IPS-15b (cell line): ENCODE measurements at regions not wholly inside any gene's neighbourhood (a gene's known extent, or its start where the extent isn't known, plus 50 kb on each side); places are given as distances from the start of the nearest gene placed in this dataset.
A peak's percentile ranks its signal among the peaks of the same experiment; 100 is the strongest.
"Not testable (repeated sequence)": the region's sequence is repeated elsewhere in the genome, so short reads cannot be mapped to it uniquely, and the experiment has no call there.

Experiments
- H3K27me3 ChIP-seq: one replicate; pipeline ENCODE4 v1.6.1; 2013; ENCODE audit warnings: low read length; ENCODE audit not compliant: control insufficient read depth, insufficient read depth
- H3K36me3 ChIP-seq: one replicate; pipeline ENCODE4 v1.6.1; 2013; ENCODE audit warnings: low read length; ENCODE audit not compliant: control insufficient read depth, insufficient read depth
- H3K4me1 ChIP-seq: one replicate; pipeline ENCODE4 v1.6.1; 2013; ENCODE audit warnings: mild to moderate bottlenecking, low read length; ENCODE audit not compliant: control insufficient read depth, insufficient read depth
- H3K4me3 ChIP-seq: one replicate; pipeline ENCODE4 v1.5.1; 2013; ENCODE audit warnings: low read depth, low read length
- H3K9ac ChIP-seq: one replicate; pipeline ENCODE4 v1.6.1; 2013; ENCODE audit warnings: low read depth, mild to moderate bottlenecking, low read length
- H3K9me3 ChIP-seq: one replicate; pipeline ENCODE4 v1.6.1; 2013; ENCODE audit warnings: mild to moderate bottlenecking, low read length; ENCODE audit not compliant: control insufficient read depth, insufficient read depth

DNA sequence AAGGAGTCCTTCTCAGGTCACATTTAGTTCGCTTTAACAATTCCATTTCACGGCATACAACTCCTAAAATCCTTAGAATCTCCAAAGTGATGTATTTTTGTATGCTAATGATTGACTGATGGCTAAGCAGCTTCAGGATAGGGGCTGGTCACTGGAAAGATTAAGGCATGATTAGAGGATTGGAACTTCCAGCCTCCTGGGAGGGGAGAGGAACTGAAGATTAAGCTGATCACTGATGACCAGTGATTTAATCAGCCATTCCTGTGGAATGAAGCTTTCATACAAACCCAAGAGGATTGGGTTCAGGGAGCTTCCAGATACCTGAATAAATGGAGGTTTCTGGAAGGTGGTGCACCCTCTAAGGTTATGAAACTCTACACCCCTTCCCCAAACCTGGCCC, 123.9 kb upstream of the CDK13 start:
- Histone ChIP-seq H3K9me3 (no peaks in the 10 kb centered on the region), H3K4me3 (no peak overlapping the region), H3K36me3 (no peaks in the 10 kb centered on the region), H3K4me1 (peaks cover 6% of the 10 kb centered on the region), H3K27me3 (no peaks in the 10 kb centered on the region), H3K9ac (no peak overlapping the region)

DNA sequence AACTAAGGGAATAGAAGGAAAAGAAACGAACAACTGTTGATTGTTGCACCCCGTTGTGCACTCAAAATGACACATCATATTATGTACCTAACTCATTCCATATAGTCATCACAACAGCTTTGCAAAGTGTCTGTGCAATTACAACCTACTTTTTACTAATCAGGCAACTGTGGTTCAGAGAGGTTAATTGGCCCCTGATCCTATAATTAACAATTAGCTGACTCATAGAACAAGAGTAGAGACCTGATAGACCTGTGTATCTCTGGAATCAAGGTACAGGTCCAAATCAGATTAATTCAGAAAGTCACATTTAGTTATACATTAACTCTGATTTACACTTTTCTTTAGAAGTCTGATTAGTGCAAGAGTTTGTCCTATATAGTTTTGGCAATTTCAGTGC, 122.5 kb upstream of the CDK13 start:
- Histone ChIP-seq H3K4me1 (peaks cover 6% of the 10 kb centered on the region), H3K36me3 (no peaks in the 10 kb centered on the region), H3K9ac (no peak overlapping the region), H3K9me3 (no peaks in the 10 kb centered on the region), H3K27me3 (peaks cover 10% of the 10 kb centered on the region), H3K4me3 (no peak overlapping the region)

DNA sequence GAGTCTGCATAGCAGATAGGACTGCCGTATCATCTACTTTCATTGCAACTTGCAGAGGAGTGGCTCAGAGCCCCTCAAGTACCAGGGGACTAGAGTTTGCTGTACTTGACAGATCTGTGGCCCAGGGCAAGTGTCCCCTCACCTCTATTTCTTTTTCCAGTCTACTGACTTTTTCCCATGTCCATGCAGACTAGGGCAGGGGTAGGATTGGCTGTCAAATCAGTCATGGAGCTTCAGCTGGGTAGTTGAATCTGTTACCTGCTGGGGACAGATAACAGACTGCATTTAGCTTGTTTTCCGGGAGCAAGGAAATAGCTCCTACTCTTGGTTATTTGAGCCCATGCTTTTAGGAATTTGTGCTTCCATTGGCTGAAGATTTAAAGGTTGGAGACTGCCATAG, 121.0 kb upstream of the CDK13 start:
- H3K27me3 ChIP-seq, result peaks cover 18% of the 10 kb centered on the region
- no peaks in the 10 kb centered on the region for H3K9me3 ChIP-seq
- no peaks in the 10 kb centered on the region for H3K36me3 ChIP-seq
- H3K9ac ChIP-seq, result no peak overlapping the region
- peaks cover 6% of the 10 kb centered on the region for H3K4me1 ChIP-seq
- no peak overlapping the region for H3K4me3 ChIP-seq

DNA sequence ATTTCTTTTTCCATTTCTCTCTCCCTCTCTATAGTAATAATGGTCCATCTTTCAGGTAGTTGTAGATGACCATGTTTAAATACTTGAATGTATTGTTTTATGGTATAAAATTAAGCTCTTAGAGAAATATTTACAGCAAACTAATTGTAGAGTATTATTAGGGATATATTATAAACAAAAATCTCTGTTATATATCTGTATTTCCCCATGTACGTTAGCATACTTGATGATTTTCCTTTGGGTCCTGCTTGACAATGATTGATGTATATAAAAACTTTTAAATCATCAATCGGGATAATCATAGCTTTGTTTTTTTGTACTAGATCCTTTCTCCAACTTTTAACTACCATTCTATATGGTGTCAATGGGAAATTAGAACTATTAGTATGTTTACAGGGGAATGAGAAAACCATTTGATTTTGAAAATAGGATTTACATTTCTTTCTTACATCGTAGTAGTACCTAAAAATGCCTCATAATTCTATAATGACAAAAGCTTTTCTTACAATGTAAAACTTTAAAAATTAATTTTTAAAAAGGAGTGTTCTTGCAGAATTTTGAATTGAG, 117.5 kb upstream of the CDK13 start:
- H3K4me3 ChIP-seq, result no peak overlapping the region

DNA sequence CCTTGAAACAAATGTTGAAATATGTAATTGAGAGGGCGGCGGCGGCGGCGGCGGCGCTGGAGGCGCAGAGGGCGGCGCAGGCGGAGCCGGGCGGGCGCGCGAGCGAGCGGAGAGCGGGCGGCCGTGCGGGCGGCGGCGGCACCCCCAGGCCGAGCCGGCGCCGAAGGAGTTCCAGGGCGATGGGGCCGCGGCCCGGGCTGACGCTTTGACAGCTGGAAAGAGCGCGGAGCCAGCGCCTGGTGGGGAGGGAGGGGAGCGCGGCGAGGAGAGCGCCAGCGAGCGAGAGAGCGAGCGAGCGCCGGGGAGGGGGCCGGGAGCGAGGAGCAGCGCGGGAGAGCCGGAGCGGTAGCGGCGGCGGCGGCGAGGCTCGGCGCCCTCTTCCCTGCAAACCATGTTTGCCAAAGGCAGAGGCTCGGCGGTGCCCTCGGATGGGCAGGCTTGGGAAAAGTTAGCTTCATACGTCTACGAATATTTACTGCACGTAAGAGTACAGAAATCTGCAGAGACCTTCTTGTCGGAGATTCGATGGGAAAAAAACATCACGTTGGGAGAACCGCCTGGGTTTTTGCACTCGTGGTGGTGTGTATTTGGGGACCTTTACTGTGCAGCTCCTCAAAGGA, 116.8 kb upstream of the CDK13 start:
- H3K9ac ChIP-seq, H3K9me3 ChIP-seq, H3K36me3 ChIP-seq, H3K4me1 ChIP-seq: not testable (repeated sequence)
- H3K4me3 ChIP-seq, result peak overlapping the region; percentile 56
- H3K27me3 ChIP-seq, result peaks cover 51% of the 10 kb centered on the region

More for the DNA sequence above, 117.5 kb upstream of the CDK13 start:
- H3K9me3 ChIP-seq, result no peaks in the 10 kb centered on the region
- H3K36me3 ChIP-seq, result no peaks in the 10 kb centered on the region
- no peak overlapping the region for H3K9ac ChIP-seq
- H3K27me3 ChIP-seq, result peaks cover 51% of the 10 kb centered on the region
- peaks cover 6% of the 10 kb centered on the region for H3K4me1 ChIP-seq

DNA sequence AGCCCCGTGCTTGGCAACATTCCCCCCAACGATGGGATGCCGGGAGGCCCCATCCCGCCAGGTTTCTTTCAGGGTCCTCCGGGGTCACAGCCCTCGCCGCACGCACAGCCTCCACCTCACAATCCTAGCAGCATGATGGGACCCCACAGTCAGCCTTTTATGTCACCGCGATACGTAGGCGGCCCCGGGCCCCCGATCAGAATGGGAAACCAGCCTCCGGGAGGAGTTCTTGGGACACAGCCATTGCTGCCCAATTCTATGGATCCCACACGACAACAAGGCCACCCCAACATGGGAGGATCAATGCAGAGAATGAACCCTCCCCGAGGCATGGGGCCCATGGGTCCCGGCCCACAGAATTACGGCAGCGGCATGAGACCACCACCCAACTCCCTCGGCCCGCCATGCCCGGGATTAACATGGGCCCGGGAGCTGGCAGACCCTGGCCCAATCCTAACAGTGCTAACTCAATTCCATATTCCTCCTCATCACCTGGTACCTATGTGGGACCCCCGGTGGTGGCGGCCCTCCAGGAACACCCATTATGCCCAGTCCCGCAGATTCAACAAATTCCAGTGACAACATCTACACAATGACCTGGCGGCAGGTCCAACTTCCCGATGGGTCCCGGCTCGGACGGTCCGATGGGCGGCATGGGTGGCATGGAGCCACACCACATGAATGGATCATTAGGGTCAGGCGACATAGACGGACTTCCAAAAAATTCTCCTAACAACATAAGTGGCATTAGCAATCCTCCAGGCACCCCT, 116.0 kb upstream of the CDK13 start:
- H3K36me3 ChIP-seq, result not testable (repeated sequence)
- peak overlapping the region; percentile 56 for H3K4me3 ChIP-seq

DNA sequence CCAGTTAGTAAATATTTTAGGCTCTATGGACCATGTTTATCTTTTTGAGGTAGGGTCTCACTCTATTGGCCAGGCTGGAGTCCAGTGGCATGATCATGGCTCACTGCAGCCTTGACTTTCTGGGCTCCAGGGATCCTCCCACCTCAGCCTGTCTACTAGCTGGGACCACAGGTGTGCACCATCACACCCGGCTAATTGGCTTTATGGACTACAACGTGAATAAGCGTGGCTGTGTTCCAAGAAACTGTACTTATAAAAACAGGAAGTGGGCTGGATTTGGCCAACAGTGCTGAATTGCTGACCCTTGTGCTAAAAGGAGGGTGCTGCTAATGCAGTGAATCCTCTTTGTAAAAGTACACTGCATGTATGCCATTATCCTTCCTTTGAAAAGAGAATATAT, 111.7 kb upstream of the CDK13 start:
- no peaks in the 10 kb centered on the region for H3K36me3 ChIP-seq
- H3K9me3 ChIP-seq, result no peaks in the 10 kb centered on the region
- H3K9ac ChIP-seq, result no peak overlapping the region
- peaks cover 38% of the 10 kb centered on the region for H3K27me3 ChIP-seq
- H3K4me1 ChIP-seq, result no peaks in the 10 kb centered on the region
- no peak overlapping the region for H3K4me3 ChIP-seq

More for the DNA sequence above, 116.0 kb upstream of the CDK13 start:
- not testable (repeated sequence) for H3K9ac ChIP-seq, H3K4me1 ChIP-seq, H3K9me3 ChIP-seq
- peaks cover 51% of the 10 kb centered on the region for H3K27me3 ChIP-seq

DNA sequence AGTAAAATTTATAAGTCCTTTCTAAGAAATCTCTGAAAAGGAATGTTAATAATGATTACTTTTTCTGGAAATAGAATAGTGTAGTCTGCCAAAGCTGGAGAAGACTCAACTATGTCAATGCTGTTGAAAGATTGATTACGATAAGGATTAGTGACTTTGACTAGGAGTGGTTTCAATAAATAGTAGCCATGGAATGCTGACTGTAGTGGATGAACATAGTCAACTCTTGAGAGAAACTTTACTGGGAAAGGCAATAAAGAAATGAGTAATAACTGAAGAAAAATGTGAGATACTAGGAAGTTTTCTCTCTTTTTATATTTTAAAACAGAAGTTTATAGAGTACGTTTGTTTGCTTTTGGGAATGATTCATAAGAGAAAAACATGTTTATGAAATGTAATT, 105.0 kb upstream of the CDK13 start:
- Histone ChIP-seq H3K4me1 (no peaks in the 10 kb centered on the region), H3K27me3 (no peaks in the 10 kb centered on the region), H3K9ac (no peak overlapping the region), H3K4me3 (no peak overlapping the region), H3K9me3 (no peaks in the 10 kb centered on the region), H3K36me3 (no peaks in the 10 kb centered on the region)

DNA sequence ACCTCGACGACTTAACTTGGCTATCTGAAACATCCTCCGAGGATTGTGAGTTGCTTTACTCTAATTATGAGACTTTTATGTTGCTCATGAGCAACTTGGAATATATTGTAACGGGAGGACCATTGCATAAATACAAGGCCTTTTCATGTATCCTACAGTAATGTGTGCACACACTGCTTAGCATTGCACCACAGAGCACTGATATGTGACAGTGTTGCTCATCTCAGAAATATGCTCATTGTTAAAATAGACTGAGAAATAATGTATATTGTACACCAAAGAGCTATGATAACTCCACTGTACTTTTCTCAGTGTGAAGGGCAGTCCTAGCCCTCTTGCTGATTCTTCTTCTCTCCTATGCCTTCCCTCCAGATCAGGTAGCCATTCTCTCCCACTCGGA, 102.8 kb upstream of the CDK13 start:
- H3K4me3 ChIP-seq, result no peak overlapping the region
- no peaks in the 10 kb centered on the region for H3K4me1 ChIP-seq
- H3K27me3 ChIP-seq, result no peaks in the 10 kb centered on the region
- H3K9me3 ChIP-seq, result no peaks in the 10 kb centered on the region
- H3K9ac ChIP-seq, result no peak overlapping the region
- H3K36me3 ChIP-seq, result no peaks in the 10 kb centered on the region

DNA sequence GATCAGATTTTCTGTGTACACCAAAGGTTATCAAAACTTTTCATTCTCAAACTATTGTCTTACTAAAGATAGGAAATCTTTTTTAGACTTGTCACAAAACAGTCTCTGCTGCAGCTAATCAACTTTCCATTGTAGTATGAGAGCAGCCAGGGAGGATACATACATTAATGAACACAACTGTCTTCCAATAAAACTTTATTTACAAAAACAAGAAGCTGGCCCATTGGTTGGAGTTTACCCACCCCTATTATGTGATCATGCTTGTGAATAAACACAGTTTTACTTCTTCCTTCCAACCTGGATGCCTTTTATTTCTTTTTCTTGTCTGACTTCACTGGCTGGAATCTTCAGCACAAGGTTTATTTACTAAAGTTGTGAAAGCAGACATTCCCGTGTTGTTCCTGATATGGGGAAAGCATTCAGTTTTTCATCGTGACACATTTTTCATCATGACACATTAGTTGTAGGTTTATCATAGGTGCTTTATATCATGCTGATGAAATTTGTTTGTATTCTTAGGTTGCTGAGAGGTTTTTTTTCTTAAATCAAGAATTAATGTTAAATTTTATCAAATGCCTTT, 98.5 kb upstream of the CDK13 start:
- H3K9ac ChIP-seq, result no peak overlapping the region
- no peaks in the 10 kb centered on the region for H3K4me1 ChIP-seq
- H3K27me3 ChIP-seq, result peaks cover 22% of the 10 kb centered on the region
- no peak overlapping the region for H3K4me3 ChIP-seq
- H3K9me3 ChIP-seq, result no peaks in the 10 kb centered on the region
- H3K36me3 ChIP-seq, result no peaks in the 10 kb centered on the region

DNA sequence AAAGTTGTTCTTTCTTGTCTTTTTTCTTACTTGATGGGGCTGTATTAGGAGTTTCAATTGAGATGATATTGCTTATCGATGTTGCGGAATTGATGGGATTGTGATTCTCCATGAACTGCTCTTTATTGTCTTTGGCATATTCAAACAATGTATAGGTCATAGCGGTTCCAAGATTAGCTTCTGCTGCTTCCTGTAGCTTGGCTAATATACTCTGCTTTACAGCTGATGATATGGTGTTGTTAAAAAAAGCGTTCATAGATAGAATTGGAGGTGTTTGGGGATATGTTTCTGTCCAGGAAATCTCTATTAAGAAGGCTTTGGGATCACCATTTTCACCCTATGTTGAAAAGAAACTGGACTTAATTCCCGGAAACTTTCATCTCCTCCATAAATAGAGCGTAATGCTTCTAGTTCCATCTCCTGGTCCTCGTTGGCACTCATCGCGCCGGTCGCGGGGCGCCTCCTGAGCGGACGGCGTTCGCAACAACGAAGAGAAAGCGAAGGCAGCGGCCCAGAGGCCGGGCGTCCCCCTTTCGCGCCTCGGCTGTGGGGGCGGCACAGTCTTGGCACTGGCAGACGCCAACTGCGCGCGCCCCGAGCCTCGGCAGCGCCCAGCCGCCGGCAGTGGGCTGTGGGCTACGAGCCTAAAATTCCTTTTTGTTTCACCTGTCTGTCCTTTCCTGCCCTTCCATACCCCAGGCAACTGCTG, 95.3 kb upstream of the CDK13 start:
- H3K9me3 ChIP-seq, H3K4me1 ChIP-seq, H3K9ac ChIP-seq, H3K36me3 ChIP-seq, H3K4me3 ChIP-seq: not testable (repeated sequence)
- H3K27me3 ChIP-seq, result peaks cover 22% of the 10 kb centered on the region
